Brain microvascular endothelial cell (primary cell): ENCODE measurements at regions not wholly inside any gene's neighbourhood (a gene's known extent, or its start where the extent isn't known, plus 50 kb on each side); places are given as distances from the start of the nearest gene placed in this dataset.

Experiments used
- DNase-seq: peaks from one replicate; pipeline ENCODE4 v3.0.0-alpha.2; 2020
- H3K27ac ChIP-seq: fragments of 250-450 bp; sonication (Bioruptor Pico); 2 replicates; pipeline ENCODE4 v1.5.1; 2020; ENCODE audit warnings: mild to moderate bottlenecking, moderate library complexity
- H3K27me3 ChIP-seq: fragments of 250-450 bp; sonication (Bioruptor Pico); replicated peaks from 2 replicates; pipeline ENCODE4 v1.5.1; 2020; ENCODE audit warnings: mild to moderate bottlenecking
- H3K36me3 ChIP-seq: fragments of 250-450 bp; sonication (Bioruptor Pico); replicated peaks from 2 replicates; pipeline ENCODE4 v1.5.1; 2020; ENCODE audit warnings: mild to moderate bottlenecking
- H3K4me3 ChIP-seq: 2 replicates; pipeline ENCODE4 v1.5.1; 2011; ENCODE audit warnings: low read depth, mild to moderate bottlenecking, control low read depth, low read length, moderate library complexity
- in situ Hi-C: cut with HindIII; loops from 2 replicates; pipeline ENCODE4 v1.10.0; 2017; ENCODE audit warnings: low sequenced_read_pairs, low pct_ligation_motif_present
- TF ChIP-seq, protein P1 (sequence below): IDR thresholded peaks from 2 replicates; pipeline ENCODE4 v1.5.1; 2011; ENCODE audit warnings: low read depth, mild to moderate bottlenecking, moderate library complexity, low read length, control low read depth, inconsistent platforms; ENCODE audit errors: missing control alignments

DNA sequence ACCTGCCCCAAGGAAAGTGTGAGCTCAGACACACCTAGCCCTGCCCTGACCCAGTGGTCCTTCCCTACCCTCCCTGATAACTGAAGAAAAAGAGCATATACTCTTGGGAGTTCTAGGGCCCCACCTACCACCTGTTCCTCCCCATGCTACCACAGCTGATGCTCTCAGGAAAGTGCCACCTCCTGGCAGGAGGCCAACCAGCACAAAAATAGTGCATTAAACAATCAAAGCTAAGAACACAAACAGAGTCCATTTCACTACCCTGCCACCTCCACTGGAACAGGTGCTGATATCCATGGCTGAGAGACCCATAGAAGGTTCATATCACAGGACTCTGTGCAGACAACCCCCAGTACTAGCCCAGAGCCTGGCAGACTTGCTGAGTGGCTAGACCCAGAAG is 288.6 kb upstream of the PHF14 start:
- no peak overlapping the region for H3K27ac ChIP-seq
- H3K4me3 ChIP-seq = no peak overlapping the region
- no peak for DNase-seq
- in situ Hi-C loops = no loop called here
- H3K27me3 ChIP-seq = no peaks in the 10 kb centered on the region
- H3K36me3 ChIP-seq = no peaks in the 10 kb centered on the region
- TF ChIP-seq, protein P1, sequence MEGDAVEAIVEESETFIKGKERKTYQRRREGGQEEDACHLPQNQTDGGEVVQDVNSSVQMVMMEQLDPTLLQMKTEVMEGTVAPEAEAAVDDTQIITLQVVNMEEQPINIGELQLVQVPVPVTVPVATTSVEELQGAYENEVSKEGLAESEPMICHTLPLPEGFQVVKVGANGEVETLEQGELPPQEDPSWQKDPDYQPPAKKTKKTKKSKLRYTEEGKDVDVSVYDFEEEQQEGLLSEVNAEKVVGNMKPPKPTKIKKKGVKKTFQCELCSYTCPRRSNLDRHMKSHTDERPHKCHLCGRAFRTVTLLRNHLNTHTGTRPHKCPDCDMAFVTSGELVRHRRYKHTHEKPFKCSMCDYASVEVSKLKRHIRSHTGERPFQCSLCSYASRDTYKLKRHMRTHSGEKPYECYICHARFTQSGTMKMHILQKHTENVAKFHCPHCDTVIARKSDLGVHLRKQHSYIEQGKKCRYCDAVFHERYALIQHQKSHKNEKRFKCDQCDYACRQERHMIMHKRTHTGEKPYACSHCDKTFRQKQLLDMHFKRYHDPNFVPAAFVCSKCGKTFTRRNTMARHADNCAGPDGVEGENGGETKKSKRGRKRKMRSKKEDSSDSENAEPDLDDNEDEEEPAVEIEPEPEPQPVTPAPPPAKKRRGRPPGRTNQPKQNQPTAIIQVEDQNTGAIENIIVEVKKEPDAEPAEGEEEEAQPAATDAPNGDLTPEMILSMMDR = no peak

DNA sequence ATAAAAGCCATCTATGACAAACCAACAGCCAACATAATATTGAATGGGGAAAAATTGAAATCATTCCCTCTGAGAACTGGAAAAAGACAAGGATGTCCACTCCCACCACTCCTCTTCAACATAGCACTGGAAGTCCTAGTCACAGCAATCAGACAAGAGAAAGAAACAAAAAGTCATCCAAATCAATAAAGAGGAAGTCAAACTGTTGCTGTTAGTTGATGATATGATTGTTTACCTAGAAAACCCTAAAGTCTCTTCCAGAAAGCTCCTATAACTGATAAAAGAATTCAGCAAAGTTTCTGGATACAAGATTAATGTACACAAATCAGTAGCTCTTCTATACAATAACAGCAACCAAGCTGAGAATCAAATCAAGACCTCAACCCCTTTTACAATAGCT is 285.1 kb upstream of the PHF14 start:
- H3K4me3 ChIP-seq = no peak overlapping the region
- no peaks in the 10 kb centered on the region for H3K27me3 ChIP-seq
- H3K27ac ChIP-seq = no peak overlapping the region
- DNase-seq = no peak
- in situ Hi-C loops = no loop called here
- TF ChIP-seq, protein P1 = no peak
- no peaks in the 10 kb centered on the region for H3K36me3 ChIP-seq

DNA sequence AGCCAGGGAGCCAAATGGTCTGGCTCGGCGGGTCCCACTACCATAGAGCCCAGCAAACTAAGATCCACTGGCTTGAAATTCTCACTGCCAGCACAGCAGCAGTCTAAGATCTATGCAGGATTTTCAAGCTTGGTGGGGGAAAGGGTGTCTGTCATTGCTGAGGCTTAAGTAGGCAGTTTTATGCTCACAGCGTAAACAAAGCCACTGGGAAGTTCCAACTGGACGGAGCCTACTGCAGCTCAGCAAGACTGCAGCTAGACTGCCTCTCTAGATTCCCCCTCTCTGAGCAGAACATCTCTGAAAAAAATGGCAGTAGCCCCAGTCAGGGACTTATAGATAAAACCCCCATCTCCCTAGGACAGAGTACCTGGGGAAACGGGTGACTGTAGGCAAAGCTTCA is 277.6 kb upstream of the PHF14 start:
- TF ChIP-seq, protein P1 = no peak
- Histone ChIP-seq H3K4me3 (no peak overlapping the region), H3K27ac (no peak overlapping the region), H3K27me3 (no peaks in the 10 kb centered on the region), H3K36me3 (no peaks in the 10 kb centered on the region)
- in situ Hi-C loops = no loop called here
- no peak for DNase-seq

DNA sequence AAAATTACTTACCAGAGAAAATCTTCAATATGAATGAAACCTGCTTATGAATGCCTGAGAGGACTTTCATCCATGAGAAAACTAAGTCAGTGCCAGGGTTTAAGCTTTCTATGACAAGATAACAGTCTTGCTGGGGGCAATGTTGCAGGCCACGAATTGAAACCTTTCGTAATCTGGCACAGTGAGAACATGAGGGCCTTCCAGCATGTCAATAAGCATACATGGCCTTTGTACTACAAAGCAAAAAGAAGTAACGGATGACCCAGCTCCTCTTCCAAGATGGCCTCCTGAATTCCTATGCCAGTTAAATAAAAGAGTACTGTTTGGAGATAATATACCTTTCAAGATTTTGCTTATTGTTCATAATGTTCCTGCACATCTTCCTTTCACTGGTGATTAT is 270.6 kb upstream of the PHF14 start:
- Histone ChIP-seq H3K27me3 (no peaks in the 10 kb centered on the region), H3K36me3 (no peaks in the 10 kb centered on the region), H3K4me3 (no peak overlapping the region), H3K27ac (no peak overlapping the region)
- TF ChIP-seq, protein P1 = no peak
- no peak for DNase-seq
- in situ Hi-C loops = no loop called here

DNA sequence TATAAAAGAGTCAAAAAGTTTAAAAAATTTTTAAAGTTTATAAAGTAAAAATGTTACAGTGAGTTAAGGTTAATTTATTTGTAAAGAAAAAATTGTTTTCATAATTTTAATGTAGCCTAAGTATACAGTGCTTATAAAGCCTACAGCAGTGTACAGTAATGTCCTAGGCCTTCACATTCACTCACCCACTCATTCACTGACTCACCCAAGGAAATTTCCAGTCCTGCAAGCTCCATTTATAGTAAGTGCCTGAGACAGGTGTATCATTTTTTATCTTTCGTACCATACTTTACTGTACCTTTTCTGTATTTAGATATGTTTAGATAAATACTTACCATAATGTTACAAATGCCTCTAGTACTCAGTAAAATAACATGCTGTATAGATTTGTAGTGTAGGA is 269.7 kb upstream of the PHF14 start:
- Histone ChIP-seq H3K27ac (no peak overlapping the region), H3K27me3 (no peaks in the 10 kb centered on the region), H3K36me3 (no peaks in the 10 kb centered on the region), H3K4me3 (no peak overlapping the region)
- no peak for DNase-seq
- in situ Hi-C loops = no loop called here
- TF ChIP-seq, protein P1 = no peak

DNA sequence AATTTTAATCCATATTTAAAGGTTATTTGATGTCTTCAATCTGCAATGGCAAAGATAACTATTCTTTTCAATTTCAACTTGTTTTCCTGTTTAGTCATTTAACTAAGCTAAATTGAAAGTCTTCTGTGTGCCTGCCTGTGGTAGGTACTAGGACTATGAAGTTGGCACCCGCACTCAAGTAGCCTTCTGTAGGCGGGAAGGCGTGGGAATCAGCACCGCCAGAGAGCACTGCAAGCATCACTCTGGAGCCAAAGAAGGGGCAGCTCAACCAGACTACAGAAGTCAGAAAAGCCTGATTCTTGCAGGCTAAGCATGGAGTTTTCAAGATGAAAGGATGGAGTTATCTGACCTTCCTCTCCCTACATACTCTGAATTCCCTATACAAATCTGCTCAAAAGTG is 269.0 kb upstream of the PHF14 start:
- no peak overlapping the region for H3K4me3 ChIP-seq
- no peaks in the 10 kb centered on the region for H3K36me3 ChIP-seq
- H3K27me3 ChIP-seq = no peaks in the 10 kb centered on the region
- no peak for DNase-seq
- TF ChIP-seq, protein P1 = no peak
- in situ Hi-C loops = no loop called here
- no peak overlapping the region for H3K27ac ChIP-seq
